ENCODE measurements at regions not wholly inside any gene's neighbourhood (a gene's known extent, or its start where the extent isn't known, plus 50 kb on each side); places are given as distances from the start of the nearest gene placed in this dataset.

GRCh38 chr4:10288830-10289537 lies 168.2 kb downstream of the ZNF518B start:
- DNase-seq (ENCODE audit: low read depth): no peak
- no peak overlapping the region for H3K4me3 ChIP-seq (ENCODE audit: low read depth, low read length)
- TF ChIP-seq CTCF (IDR thresholded peaks at IDR 0.05; ENCODE audit: control insufficient read depth, extremely low read depth, insufficient read depth): no peak

DNA sequence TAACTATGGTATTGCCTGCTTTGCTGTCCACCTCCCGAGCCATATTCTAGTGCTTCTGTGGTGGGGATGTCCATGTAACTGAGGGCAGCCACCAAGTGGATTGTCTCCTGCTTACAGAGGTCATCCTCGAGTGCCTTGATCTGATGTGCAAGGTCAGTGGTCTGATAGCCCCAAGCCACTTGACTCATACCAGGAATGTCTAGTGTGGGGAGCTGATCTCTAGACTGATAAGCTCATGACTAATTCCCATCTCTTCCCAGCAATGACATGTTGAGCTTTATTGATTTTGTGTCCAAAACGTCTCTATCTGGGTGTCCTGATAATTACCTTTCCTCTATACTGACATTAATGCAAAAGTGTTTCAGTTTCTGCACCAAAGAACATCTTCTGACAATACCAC lies 168.4 kb upstream of the WDR1 start:
- no peak overlapping the region for H3K4me3 ChIP-seq (ENCODE audit: low read depth, low read length)
- no peak for TF ChIP-seq CTCF (IDR thresholded peaks at IDR 0.05; ENCODE audit: control insufficient read depth, extremely low read depth, insufficient read depth)
- no peak for DNase-seq (ENCODE audit: low read depth)

DNA sequence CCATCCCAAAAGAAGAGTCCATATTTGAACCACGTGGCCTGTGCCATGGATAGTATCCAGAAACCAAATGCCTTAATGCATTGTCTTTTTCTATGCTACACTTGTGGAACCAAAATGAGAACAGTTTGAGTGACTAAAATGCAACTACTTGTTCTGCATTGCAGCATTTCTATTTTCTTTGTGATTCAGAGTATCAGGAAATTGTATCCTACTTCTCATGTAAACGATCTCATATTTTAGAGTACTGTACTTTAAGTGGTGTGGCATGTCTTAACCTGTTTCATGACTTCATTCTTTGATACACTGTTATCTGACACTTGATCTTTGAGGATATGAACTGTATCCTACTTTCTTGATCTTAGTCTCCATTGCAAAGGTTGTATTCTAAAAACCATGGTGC lies 167.2 kb upstream of the WDR1 start:
- no peak overlapping the region for H3K4me3 ChIP-seq (ENCODE audit: low read depth, low read length)
- no peak for DNase-seq (ENCODE audit: low read depth)
- TF ChIP-seq CTCF (IDR thresholded peaks at IDR 0.05; ENCODE audit: control insufficient read depth, extremely low read depth, insufficient read depth): no peak

DNA sequence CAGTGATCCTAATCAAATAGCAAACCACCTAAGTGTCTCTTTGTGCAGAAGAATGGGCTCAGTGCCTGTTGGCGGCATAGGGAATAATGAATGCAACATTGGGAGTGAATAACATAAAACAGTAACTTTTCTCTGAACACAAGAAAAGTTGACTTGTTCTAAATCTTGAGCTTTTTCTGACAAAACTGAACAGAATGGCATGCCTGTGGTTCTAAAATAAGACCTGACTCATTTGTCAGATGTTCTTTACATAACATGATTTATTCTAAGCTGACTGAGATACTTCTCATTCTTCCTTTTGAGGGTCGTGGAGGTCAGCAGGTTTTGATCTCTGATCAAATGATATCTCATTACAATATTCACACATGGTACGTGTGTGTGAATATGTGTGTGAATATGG lies 165.4 kb upstream of the WDR1 start:
- TF ChIP-seq CTCF (IDR thresholded peaks at IDR 0.05; ENCODE audit: control insufficient read depth, extremely low read depth, insufficient read depth): no peak
- DNase-seq (ENCODE audit: low read depth): no peak
- H3K4me3 ChIP-seq (ENCODE audit: low read depth, low read length): no peak overlapping the region

DNA sequence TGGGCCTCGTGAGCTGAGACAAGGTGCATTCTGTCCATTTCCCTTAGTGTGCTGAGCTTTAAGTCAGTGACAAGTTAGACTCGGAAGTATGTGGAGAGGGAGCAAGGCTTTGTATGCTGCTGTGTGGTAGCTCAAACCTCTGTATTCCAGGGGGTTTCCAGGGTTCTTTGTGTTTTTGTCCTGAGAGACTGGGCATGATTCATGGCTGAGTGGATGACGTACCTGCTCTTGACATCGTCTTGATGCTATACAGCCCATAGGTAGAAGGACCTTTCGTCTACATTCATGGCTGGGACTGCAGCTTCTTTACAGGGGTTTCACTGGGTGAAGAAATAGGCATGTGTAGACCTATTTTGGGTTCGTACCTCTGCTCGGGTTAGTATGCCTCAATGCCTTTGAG lies 162.7 kb upstream of the WDR1 start:
- no peak overlapping the region for H3K4me3 ChIP-seq (ENCODE audit: low read depth, low read length)
- TF ChIP-seq CTCF (IDR thresholded peaks at IDR 0.05; ENCODE audit: control insufficient read depth, extremely low read depth, insufficient read depth): no peak
- no peak for DNase-seq (ENCODE audit: low read depth)

DNA sequence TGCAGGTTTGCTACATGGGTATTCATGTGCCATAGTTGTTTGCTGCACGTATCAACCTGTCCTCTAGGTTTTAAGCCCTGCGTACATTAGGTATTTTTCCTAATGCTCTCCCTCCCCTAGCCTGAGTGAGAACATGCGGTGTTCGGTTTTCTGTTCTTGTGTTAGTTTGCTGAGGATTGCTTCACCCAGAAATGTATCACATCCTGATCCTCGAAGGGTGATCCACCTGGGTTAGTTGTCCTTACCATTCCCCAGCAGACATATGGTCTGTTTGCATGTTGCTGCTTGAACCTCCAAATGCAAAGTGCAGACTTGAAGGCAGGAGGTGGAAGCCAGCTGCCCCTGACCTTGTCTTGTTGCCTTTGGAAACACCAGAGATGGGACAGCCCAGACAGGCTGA lies 161.5 kb upstream of the WDR1 start:
- no peak overlapping the region for H3K4me3 ChIP-seq (ENCODE audit: low read depth, low read length)
- DNase-seq (ENCODE audit: low read depth): no peak
- no peak for TF ChIP-seq CTCF (IDR thresholded peaks at IDR 0.05; ENCODE audit: control insufficient read depth, extremely low read depth, insufficient read depth)

GRCh38 chr4:10276152-10276551 lies 159.6 kb upstream of the WDR1 start:
- DNase-seq (ENCODE audit: low read depth): no peak
- no peak overlapping the region for H3K4me3 ChIP-seq (ENCODE audit: low read depth, low read length)
- TF ChIP-seq CTCF (IDR thresholded peaks at IDR 0.05; ENCODE audit: control insufficient read depth, extremely low read depth, insufficient read depth): no peak

Measured in LNCaP clone FGC (cell line).